AG09319 (cell line): ENCODE measurements at regions not wholly inside any gene's neighbourhood (a gene's known extent, or its start where the extent isn't known, plus 50 kb on each side); places are given as distances from the start of the nearest gene placed in this dataset.

Experiments
- DNase-seq: peaks from one replicate; pipeline ENCODE4 v3.0.0-alpha.2; 2010; ENCODE audit warnings: low read depth; ENCODE audit errors: extremely low read depth
- TF ChIP-seq, protein P1 (sequence below): IDR thresholded peaks from 2 replicates; pipeline ENCODE4 v1.5.1; 2011; ENCODE audit warnings: low read depth, mild to moderate bottlenecking, inconsistent platforms, low read length, moderate library complexity

DNA sequence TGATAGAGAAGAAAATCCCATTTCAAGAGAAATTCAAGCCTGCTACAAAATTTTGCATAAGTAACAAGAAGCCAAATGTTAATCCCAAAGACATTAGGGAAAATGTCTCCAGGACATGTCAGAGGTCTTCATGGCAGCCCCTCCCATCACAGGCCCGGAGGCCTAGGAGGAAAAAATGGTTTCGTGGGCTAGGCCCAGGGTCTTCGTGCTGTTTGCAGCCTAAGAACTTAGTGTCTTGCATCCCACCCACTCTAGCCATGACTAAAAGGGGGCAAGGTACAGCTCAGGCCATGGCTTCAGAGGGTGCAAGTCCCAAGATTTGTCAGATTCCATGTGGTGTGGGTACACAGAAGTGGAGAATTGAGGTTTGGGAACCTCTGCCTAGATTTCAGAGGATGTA, 57.8 kb upstream of the TAPT1 start:
- TF ChIP-seq, protein P1, sequence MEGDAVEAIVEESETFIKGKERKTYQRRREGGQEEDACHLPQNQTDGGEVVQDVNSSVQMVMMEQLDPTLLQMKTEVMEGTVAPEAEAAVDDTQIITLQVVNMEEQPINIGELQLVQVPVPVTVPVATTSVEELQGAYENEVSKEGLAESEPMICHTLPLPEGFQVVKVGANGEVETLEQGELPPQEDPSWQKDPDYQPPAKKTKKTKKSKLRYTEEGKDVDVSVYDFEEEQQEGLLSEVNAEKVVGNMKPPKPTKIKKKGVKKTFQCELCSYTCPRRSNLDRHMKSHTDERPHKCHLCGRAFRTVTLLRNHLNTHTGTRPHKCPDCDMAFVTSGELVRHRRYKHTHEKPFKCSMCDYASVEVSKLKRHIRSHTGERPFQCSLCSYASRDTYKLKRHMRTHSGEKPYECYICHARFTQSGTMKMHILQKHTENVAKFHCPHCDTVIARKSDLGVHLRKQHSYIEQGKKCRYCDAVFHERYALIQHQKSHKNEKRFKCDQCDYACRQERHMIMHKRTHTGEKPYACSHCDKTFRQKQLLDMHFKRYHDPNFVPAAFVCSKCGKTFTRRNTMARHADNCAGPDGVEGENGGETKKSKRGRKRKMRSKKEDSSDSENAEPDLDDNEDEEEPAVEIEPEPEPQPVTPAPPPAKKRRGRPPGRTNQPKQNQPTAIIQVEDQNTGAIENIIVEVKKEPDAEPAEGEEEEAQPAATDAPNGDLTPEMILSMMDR, result no peak
- no peak for DNase-seq

- TF ChIP-seq, protein P1, result peak; percentile 11
- no peak for DNase-seq
These were observed 51.9 kb upstream of the TAPT1 start for GRCh38 chr4:16278178-16278577.
